GM23248 (cell line): ENCODE measurements at regions not wholly inside any gene's neighbourhood (a gene's known extent, or its start where the extent isn't known, plus 50 kb on each side); places are given as distances from the start of the nearest gene placed in this dataset.

Source experiments
- DNase-seq: peaks from one replicate; pipeline ENCODE4 v3.0.0-alpha.2; 2015
- H2AFZ ChIP-seq: fragments of 200-600 bp; sonication (generic); 2 replicates; pipeline ENCODE4 v1.6.1; 2016; ENCODE audit warnings: antibody characterized with exemption
- H3F3A ChIP-seq: fragments of 200-600 bp; sonication (generic); 2 replicates; pipeline ENCODE4 v1.6.1; 2016; ENCODE audit warnings: mild to moderate bottlenecking, antibody characterized with exemption, mixed run types; ENCODE audit not compliant: insufficient read depth
- H3K27ac ChIP-seq: fragments of 200-600 bp; sonication (generic); 2 replicates; pipeline ENCODE4 v1.5.1; 2016; ENCODE audit warnings: mild to moderate bottlenecking
- H3K27me3 ChIP-seq: fragments of 200-600 bp; sonication (generic); replicated peaks from 2 replicates; pipeline ENCODE4 v1.6.1; 2016; ENCODE audit warnings: mild to moderate bottlenecking; ENCODE audit not compliant: insufficient read depth
- H3K36me3 ChIP-seq: fragments of 200-600 bp; sonication (generic); 2 replicates; pipeline ENCODE4 v1.6.1; 2016; ENCODE audit warnings: low read depth, mild to moderate bottlenecking
- H3K4me1 ChIP-seq: fragments of 200-600 bp; sonication (generic); 2 replicates; pipeline ENCODE4 v1.6.1; 2016; ENCODE audit warnings: mild to moderate bottlenecking; ENCODE audit not compliant: insufficient read depth
- H3K4me2 ChIP-seq: fragments of 200-600 bp; sonication (generic); one replicate; pipeline ENCODE4 v1.6.1; 2016; ENCODE audit warnings: mild to moderate bottlenecking; ENCODE audit not compliant: unreplicated experiment
- H3K4me3 ChIP-seq: fragments of 200-600 bp; sonication (generic); 2 replicates; pipeline ENCODE4 v1.5.1; 2016; ENCODE audit warnings: mild to moderate bottlenecking
- H3K79me2 ChIP-seq: fragments of 200-600 bp; sonication (generic); 2 replicates; pipeline ENCODE4 v1.6.1; 2016; ENCODE audit warnings: mild to moderate bottlenecking; ENCODE audit not compliant: insufficient read depth
- H3K9ac ChIP-seq: fragments of 200-600 bp; sonication (generic); 2 replicates; pipeline ENCODE4 v1.6.1; 2016; ENCODE audit warnings: mild to moderate bottlenecking
- H3K9me2 ChIP-seq: fragments of 200-600 bp; sonication (generic); 2 replicates; pipeline ENCODE4 v1.6.1; 2016; ENCODE audit warnings: mixed run types, mild to moderate bottlenecking, moderate library complexity; ENCODE audit not compliant: insufficient read depth
- H3K9me3 ChIP-seq: fragments of 200-600 bp; sonication (generic); one replicate; pipeline ENCODE4 v1.6.1; 2017; ENCODE audit warnings: low read depth
- H4K20me1 ChIP-seq: fragments of 200-600 bp; sonication (generic); 2 replicates; pipeline ENCODE4 v1.6.0; 2016; ENCODE audit not compliant: insufficient read depth
- EZH2 ChIP-seq: fragments of 200-600 bp; sonication (generic); IDR thresholded peaks from 2 replicates; pipeline ENCODE4 v1.6.1; 2018; ENCODE audit warnings: antibody characterized with exemption, mild to moderate bottlenecking; ENCODE audit not compliant: insufficient read depth, poor library complexity, severe bottlenecking
- EZH2phosphoT487 ChIP-seq: fragments of 200-600 bp; sonication (generic); IDR thresholded peaks from 2 replicates; pipeline ENCODE4 v1.6.1; 2018; ENCODE audit warnings: antibody characterized with exemption, moderate library complexity, mild to moderate bottlenecking, low read depth; ENCODE audit not compliant: insufficient read depth
- WGBS, 2 experiments: methylation state at CpG; one replicate each; pipeline ENCODE4 v1.1.6; 2015 to 2017; ENCODE audit warnings: low lambda C conversion rate in 2 of 2, low coverage in 1 of 2; ENCODE audit errors: missing lambda C conversion rate in 2 of 2; 5-methylcytosine and 5-hydroxymethylcytosine counted together
- in situ Hi-C: fragments of 300-500 bp; cut with MboI; formaldehyde crosslinking; loops from 2 replicates; pipeline ENCODE4 v1.15.0; 2020

DNA sequence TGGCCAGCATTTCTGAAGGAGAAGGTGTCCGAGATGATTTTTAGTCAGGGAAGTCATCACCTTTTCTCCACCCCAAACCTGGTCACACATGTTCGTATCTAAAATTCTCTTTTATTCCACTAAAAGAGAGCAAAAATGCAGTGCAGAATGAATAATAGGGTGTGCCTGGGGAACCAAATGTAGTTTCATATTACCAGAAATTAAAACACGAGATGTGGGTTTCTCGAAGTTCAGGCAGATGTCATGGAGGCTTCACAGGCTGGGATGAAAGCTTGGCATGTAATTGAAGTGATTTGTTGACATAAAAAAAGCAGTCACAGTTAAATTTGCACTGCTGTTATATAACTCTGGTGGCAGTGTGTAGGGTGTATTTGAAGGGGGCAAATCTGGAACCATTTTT lies 165.5 kb upstream of the PDE5A start:
- Histone ChIP-seq H3K4me3 (no peak overlapping the region), H3K9ac (no peak overlapping the region), H3K27ac (no peak overlapping the region), H3F3A (no peaks in the 10 kb centered on the region), H3K27me3 (peaks cover 30% of the 10 kb centered on the region), H3K4me1 (no peaks in the 10 kb centered on the region), H3K79me2 (no peaks in the 10 kb centered on the region), H4K20me1 (no peaks in the 10 kb centered on the region), H3K4me2 (no peak overlapping the region), H2AFZ (no peak overlapping the region), H3K36me3 (no peaks in the 10 kb centered on the region), H3K9me3 (no peaks in the 10 kb centered on the region), H3K9me2 (no peaks in the 10 kb centered on the region)
- no peak for TF ChIP-seq EZH2
- in situ Hi-C loops: no loop called here
- DNase-seq: no peak
- 9 to 17% methylated on average over 4 of the region's 4 CpGs for WGBS, 2 experiments

DNA sequence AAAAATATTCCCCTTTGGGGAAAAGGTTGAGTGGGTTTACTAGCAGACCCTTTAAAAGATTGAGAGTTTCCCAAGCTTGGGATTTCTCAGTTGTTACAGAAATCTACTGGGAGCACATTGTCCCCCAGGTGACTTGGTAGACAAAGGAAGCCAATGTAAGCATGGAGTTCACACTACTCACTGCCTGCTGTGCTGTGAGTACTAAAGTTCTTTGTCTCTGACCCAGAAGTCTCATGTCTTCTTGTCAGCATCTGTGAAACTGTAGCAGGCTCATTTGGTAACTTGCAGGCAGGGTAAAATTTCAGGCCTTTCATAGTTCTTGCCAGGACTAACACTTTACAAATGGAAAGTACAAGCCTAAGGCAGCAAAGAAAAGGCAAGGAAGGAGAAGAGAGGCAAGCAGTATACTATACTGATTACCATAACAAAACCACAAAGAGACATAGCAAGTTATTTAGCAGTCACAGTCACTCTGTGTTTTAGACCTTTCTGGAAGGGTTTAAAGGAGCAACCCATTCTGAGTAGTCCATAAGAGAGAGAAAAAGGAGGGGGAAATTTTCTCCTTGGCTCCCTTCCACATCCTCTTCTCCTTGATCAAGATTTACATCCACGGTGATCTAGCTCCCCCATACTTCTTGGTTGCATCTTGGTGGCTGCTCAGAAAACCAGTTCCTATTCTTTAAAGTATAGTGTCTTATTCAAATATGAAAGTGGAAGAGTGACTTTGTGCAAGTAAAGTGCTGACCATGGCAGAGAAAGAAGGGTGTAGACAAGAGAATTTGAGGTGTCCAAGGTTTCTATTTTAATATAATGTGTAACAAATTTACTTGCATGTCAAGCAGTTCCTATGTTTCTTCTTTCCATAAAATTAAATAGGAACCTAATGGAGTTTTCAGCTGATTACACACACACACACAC lies 160.0 kb upstream of the PDE5A start:
- Histone ChIP-seq H4K20me1 (no peaks in the 10 kb centered on the region), H3F3A (no peaks in the 10 kb centered on the region), H3K9me2 (no peaks in the 10 kb centered on the region), H3K4me2 (no peak overlapping the region), H3K4me3 (no peak overlapping the region), H2AFZ (no peak overlapping the region), H3K27ac (no peak overlapping the region), H3K4me1 (no peaks in the 10 kb centered on the region), H3K79me2 (no peaks in the 10 kb centered on the region), H3K36me3 (no peaks in the 10 kb centered on the region), H3K9ac (no peak overlapping the region), H3K9me3 (no peaks in the 10 kb centered on the region), H3K27me3 (no peaks in the 10 kb centered on the region)
- no peak for DNase-seq
- in situ Hi-C loops: no loop called here
- 6 to 35% methylated on average over 1 of the region's 1 CpG for WGBS, 2 experiments
- TF ChIP-seq EZH2phosphoT487: no peak
- TF ChIP-seq EZH2: no peak

DNA sequence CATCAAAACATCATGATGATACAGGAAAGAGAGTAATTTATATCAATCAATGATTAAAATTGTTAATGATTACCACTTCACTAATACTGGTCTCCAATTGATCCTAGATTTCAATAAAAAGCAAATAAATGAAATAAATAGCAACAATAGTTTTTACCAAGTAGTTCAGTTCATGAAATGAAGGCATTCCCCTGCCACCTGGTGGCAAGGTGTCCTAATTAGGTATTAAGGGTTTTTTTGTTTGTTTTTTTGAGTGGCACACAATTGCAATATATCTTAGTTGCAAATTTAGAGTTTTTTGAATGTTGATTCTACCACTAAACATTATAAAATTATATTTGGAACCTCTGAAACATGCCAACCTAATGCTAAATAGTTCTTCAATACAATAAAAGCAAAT lies 157.4 kb upstream of the PDE5A start:
- no peaks in the 10 kb centered on the region for H3F3A ChIP-seq
- H3K27me3 ChIP-seq: no peaks in the 10 kb centered on the region
- no peaks in the 10 kb centered on the region for H3K79me2 ChIP-seq
- H3K9me3 ChIP-seq: no peaks in the 10 kb centered on the region
- no peak for TF ChIP-seq EZH2
- TF ChIP-seq EZH2phosphoT487: no peak
- H2AFZ ChIP-seq: no peak overlapping the region
- H3K9ac ChIP-seq: no peak overlapping the region
- in situ Hi-C loops: no loop called here
- H3K9me2 ChIP-seq: no peaks in the 10 kb centered on the region
- no peaks in the 10 kb centered on the region for H4K20me1 ChIP-seq
- no peaks in the 10 kb centered on the region for H3K36me3 ChIP-seq
- peak; percentile 46 for DNase-seq
- H3K4me2 ChIP-seq: no peak overlapping the region
- H3K4me1 ChIP-seq: no peaks in the 10 kb centered on the region
- H3K4me3 ChIP-seq: no peak overlapping the region
- H3K27ac ChIP-seq: no peak overlapping the region

DNA sequence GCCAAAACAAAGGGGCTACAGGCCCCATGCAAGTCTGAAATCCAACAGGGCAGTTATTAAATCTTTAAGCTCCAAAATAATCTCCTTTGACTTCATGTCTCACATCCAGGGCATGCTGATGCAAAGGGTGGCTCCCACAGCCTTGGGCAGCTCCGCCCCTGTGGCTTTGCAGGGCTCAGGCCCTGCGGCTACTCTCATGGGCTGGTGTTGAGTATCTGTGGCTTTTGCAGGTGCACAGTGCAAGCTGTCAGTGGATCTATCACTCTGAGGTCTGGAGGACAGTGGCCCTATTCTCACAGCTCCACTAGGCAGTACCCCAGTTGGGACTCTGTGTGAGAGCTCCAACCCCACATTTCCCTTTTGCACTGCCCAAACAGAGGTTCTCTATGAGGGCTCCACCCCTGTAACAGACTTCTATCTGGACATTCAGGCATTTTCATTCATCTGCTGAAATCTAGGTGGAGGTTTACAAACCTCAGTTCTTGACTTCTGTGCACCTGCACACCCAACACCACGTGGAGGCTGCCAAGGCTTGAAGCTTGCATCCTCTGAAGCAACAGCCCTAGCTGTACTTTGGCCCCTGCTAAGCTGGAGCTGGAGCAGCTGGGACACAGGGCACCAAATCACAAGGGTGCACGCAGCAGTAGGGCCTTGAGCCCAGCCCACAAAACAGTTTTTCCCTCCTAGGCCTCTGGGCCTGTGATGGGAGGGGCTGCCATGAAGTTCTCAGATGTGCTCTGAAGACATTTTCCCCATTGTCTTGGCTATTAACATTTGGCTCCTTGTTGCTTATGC lies 154.8 kb upstream of the PDE5A start:
- TF ChIP-seq EZH2phosphoT487: no peak
- no peak for TF ChIP-seq EZH2
- no peaks in the 10 kb centered on the region for H4K20me1 ChIP-seq
- H3K36me3 ChIP-seq: no peaks in the 10 kb centered on the region
- H2AFZ ChIP-seq: no peak overlapping the region
- no peaks in the 10 kb centered on the region for H3K79me2 ChIP-seq
- no peak overlapping the region for H3K4me2 ChIP-seq
- H3K27me3 ChIP-seq: no peaks in the 10 kb centered on the region
- no peak overlapping the region for H3K4me3 ChIP-seq
- no peak overlapping the region for H3K9ac ChIP-seq
- no peak for DNase-seq
- no peaks in the 10 kb centered on the region for H3F3A ChIP-seq
- no peaks in the 10 kb centered on the region for H3K4me1 ChIP-seq
- no peak overlapping the region for H3K27ac ChIP-seq
- 41 to 45% methylated on average over 4 of the region's 4 CpGs for WGBS, 2 experiments
- no peaks in the 10 kb centered on the region for H3K9me2 ChIP-seq
- in situ Hi-C loops: no loop called here
- no peaks in the 10 kb centered on the region for H3K9me3 ChIP-seq
